IPS DF 6.9 (cell line): ENCODE measurements at regions not wholly inside any gene's neighbourhood (a gene's known extent, or its start where the extent isn't known, plus 50 kb on each side); places are given as distances from the start of the nearest gene placed in this dataset.
A peak's percentile ranks its signal among the peaks of the same experiment; 100 is the strongest.
"Not testable (repeated sequence)": the region's sequence is repeated elsewhere in the genome, so short reads cannot be mapped to it uniquely, and the experiment has no call there.

ENCODE experiments used
- DNase-seq: peaks from one replicate; pipeline ENCODE4 v3.0.0-alpha.2; 2013; ENCODE audit warnings: low read depth, low spot score
- H3K27ac ChIP-seq: one replicate; pipeline ENCODE4 v1.5.1; 2013; ENCODE audit warnings: low read length, control low read depth
- H3K27me3 ChIP-seq: 2 replicates; pipeline ENCODE4 v1.6.1; 2013; ENCODE audit warnings: mild to moderate bottlenecking, low read length; ENCODE audit not compliant: control insufficient read depth, insufficient read depth
- H3K36me3 ChIP-seq: 2 replicates; pipeline ENCODE4 v1.6.1; 2013; ENCODE audit warnings: low read length; ENCODE audit not compliant: control insufficient read depth, insufficient read depth
- H3K4me1 ChIP-seq: 2 replicates; pipeline ENCODE4 v1.6.1; 2013; ENCODE audit warnings: low read length; ENCODE audit not compliant: control insufficient read depth, insufficient read depth
- H3K4me3 ChIP-seq: 2 replicates; pipeline ENCODE4 v1.5.1; 2013; ENCODE audit warnings: mild to moderate bottlenecking, low read length
- H3K9me3 ChIP-seq: 2 replicates; pipeline ENCODE4 v1.6.1; 2013; ENCODE audit warnings: low read length, inconsistent platforms; ENCODE audit not compliant: control insufficient read depth, insufficient read depth
- WGBS: extraction: QIAGEN DNeasy Blood & Tissue Kit; methylation state at CpG from one replicate; pipeline ENCODE4 v1.1.7; 2013; ENCODE audit warnings: mixed read lengths, missing lambda C conversion rate; ENCODE audit not compliant: insufficient read length, insufficient coverage; 5-methylcytosine and 5-hydroxymethylcytosine counted together

DNA sequence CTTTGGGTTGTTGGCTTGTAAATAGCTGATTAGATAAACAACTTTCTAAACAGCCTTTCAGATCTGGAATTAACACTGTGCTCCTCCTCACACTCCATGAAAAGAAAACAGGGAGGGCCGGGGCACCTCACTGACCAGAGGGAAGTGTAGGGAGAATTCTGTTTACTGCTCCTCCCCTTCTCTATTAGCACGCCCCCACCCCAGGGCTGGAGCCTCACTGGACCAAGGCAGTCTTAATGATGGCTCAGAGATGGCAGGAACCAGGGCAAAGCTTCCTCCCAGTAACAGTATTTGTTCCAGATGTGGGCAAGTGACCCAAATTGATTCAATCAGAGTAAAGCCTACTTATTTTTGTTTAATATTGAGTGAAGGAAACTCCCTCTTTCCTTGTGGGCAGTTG is 256.6 kb downstream of the MSX2 start:
- no peak for DNase-seq
- H3K27ac ChIP-seq, result no peak overlapping the region
- no peaks in the 10 kb centered on the region for H3K4me1 ChIP-seq
- no CpG with 5 or more reads among the region's 2 CpGs for WGBS
- H3K9me3 ChIP-seq, result no peaks in the 10 kb centered on the region
- H3K4me3 ChIP-seq, result no peak overlapping the region
- H3K27me3 ChIP-seq, result no peaks in the 10 kb centered on the region
- no peaks in the 10 kb centered on the region for H3K36me3 ChIP-seq

GRCh38 chr5:174972291-174972690 is 247.9 kb downstream of the MSX2 start:
- Histone ChIP-seq H3K4me3 (no peak overlapping the region), H3K27ac (no peak overlapping the region), H3K27me3 (no peaks in the 10 kb centered on the region), H3K9me3 (no peaks in the 10 kb centered on the region), H3K36me3 (no peaks in the 10 kb centered on the region), H3K4me1 (0 out of 2 replicates have a peak, but pooled peaks cover 2% of the 10 kb centered on the region)
- no CpG with 5 or more reads among the region's 2 CpGs for WGBS
- DNase-seq, result no peak

GRCh38 chr5:174971210-174971609 is 246.8 kb downstream of the MSX2 start:
- no peaks in the 10 kb centered on the region for H3K9me3 ChIP-seq
- DNase-seq, result no peak
- no peaks in the 10 kb centered on the region for H3K27me3 ChIP-seq
- no peak overlapping the region for H3K4me3 ChIP-seq
- no peak overlapping the region for H3K27ac ChIP-seq
- 0 out of 2 replicates have a peak, but pooled peaks cover 2% of the 10 kb centered on the region for H3K4me1 ChIP-seq
- H3K36me3 ChIP-seq, result no peaks in the 10 kb centered on the region

DNA sequence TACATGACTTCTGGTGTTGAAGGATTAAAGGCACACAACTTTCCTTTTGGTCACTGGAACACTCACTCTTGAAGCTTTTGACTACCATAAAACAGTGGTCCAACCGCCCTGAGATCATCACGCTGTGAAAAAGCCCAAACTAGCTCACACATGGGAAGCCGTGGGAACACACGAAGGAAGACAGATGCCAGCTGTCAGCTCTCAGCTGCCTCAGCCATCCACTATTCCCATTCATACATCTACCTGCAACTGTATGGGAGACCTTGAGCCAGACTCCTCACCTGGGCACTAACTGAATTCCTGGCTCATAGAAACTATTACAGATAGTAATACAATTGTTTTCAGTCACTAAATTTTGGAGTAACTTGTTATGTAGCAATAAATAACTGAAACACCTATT is 246.1 kb downstream of the MSX2 start:
- H3K9me3 ChIP-seq, result no peaks in the 10 kb centered on the region
- H3K27ac ChIP-seq, result no peak overlapping the region
- H3K4me1 ChIP-seq, result 0 out of 2 replicates have a peak, but pooled peaks cover 2% of the 10 kb centered on the region
- no peak overlapping the region for H3K4me3 ChIP-seq
- no peak for DNase-seq
- H3K27me3 ChIP-seq, result no peaks in the 10 kb centered on the region
- no CpG with 5 or more reads among the region's 4 CpGs for WGBS
- no peaks in the 10 kb centered on the region for H3K36me3 ChIP-seq

DNA sequence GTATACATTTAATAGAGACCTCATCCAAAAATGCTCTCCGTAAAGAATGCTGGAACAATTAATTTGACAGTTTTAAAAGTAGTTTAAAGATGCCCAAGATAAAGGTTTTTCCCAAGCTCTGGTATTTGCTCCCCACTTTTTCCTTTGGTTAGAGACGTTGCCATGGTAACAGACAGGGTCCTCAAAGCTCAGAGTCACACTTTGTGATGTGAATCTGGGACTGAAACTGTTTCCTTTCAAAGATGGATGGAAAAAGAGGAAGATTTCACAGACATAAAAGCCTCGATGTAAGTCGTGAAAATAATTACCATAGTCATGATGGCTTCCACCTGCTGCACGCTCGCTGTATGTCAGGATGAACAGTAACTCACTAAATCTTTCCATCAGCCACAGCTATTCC is 229.5 kb downstream of the MSX2 start:
- H3K9me3 ChIP-seq, result no peaks in the 10 kb centered on the region
- no peak overlapping the region for H3K27ac ChIP-seq
- H3K4me3 ChIP-seq, result no peak overlapping the region
- H3K4me1 ChIP-seq, result no peaks in the 10 kb centered on the region
- H3K27me3 ChIP-seq, result no peaks in the 10 kb centered on the region
- no CpG with 5 or more reads among the region's 6 CpGs for whole genome bisulfite sequencing
- no peak for DNase-seq
- no peaks in the 10 kb centered on the region for H3K36me3 ChIP-seq

- Histone ChIP-seq H3K27me3 (no peaks in the 10 kb centered on the region), H3K27ac (no peak overlapping the region), H3K4me1 (no peaks in the 10 kb centered on the region), H3K36me3 (no peaks in the 10 kb centered on the region), H3K4me3 (no peak overlapping the region), H3K9me3 (no peaks in the 10 kb centered on the region)
- WGBS, result no CpG with 5 or more reads among the region's 5 CpGs
- peak; percentile 60 for DNase-seq
Measured at GRCh38 chr5:174951151-174951780, 226.9 kb downstream of the MSX2 start.

- Histone ChIP-seq H3K4me3 (no peak overlapping the region), H3K27ac (no peak overlapping the region), H3K27me3 (no peaks in the 10 kb centered on the region), H3K4me1 (no peaks in the 10 kb centered on the region), H3K9me3 (no peaks in the 10 kb centered on the region), H3K36me3 (no peaks in the 10 kb centered on the region)
- no peak for DNase-seq
- no CpG with 5 or more reads among the region's 1 CpG for WGBS
Measured at GRCh38 chr5:174947548-174947947, 223.2 kb downstream of the MSX2 start.

- Histone ChIP-seq H3K9me3 (no peaks in the 10 kb centered on the region), H3K27me3 (no peaks in the 10 kb centered on the region), H3K36me3 (no peaks in the 10 kb centered on the region), H3K4me1 (no peaks in the 10 kb centered on the region; the same call in 1 of the 2 replicates), H3K4me3 (no peak overlapping the region), H3K27ac (no peak overlapping the region)
- DNase-seq, result no peak
- no CpG with 5 or more reads among the region's 7 CpGs for WGBS
Measured at GRCh38 chr5:174945853-174946252, 221.5 kb downstream of the MSX2 start.

DNA sequence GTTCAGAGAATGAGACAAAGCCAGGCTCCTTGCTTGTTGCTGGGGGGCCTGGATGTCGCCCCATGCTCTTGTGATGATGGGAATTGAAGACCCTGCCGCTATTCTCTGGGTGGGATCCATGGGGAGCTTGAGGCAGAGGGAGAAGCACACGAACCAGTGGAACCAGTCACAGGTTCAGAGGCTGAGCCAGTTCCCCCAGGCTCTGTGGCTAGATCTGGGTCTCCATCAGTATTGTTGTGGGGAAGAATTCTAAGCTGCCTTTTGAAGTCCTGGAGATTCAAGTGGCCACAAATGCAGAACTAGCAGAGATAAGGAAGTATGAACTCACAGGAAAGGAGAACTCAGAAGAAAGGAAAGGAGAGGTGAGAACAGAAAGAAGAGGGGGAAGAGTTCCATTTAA is 219.4 kb downstream of the MSX2 start:
- no peak for DNase-seq
- Histone ChIP-seq H3K4me1 (no peaks in the 10 kb centered on the region; the same call in 1 of the 2 replicates), H3K36me3 (no peaks in the 10 kb centered on the region), H3K9me3 (no peaks in the 10 kb centered on the region), H3K4me3 (no peak overlapping the region), H3K27me3 (no peaks in the 10 kb centered on the region), H3K27ac (no peak overlapping the region)
- WGBS, result no CpG with 5 or more reads among the region's 3 CpGs

DNA sequence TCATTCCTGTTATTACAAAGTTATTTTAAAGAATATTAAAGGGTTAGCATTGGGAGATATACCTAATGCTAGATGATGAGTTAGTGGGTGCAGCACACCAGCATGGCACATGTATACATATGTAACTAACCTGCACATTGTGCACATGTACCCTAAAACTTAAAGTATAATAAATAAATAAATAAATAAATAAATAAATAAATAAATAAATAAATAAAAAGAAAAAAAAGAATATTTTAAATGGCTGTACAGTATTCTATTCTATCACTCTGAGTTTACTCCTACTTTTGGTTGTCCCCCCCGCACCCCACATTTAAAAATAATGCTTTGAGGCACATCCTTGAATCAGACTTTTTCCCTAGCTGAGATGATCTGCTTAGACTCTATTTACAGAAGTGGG is 218.6 kb downstream of the MSX2 start:
- WGBS, result no CpG with 5 or more reads among the region's 1 CpG
- not testable (repeated sequence) for H3K36me3 ChIP-seq, H3K4me3 ChIP-seq, H3K4me1 ChIP-seq, H3K27ac ChIP-seq, H3K9me3 ChIP-seq, H3K27me3 ChIP-seq, DNase-seq
